SK-N-MC (cell line): ENCODE measurements at regions not wholly inside any gene's neighbourhood (a gene's known extent, or its start where the extent isn't known, plus 50 kb on each side); places are given as distances from the start of the nearest gene placed in this dataset.

Experiments
- EZH2 ChIP-seq: fragments of 200-600 bp; sonication (generic); IDR thresholded peaks from one replicate; pipeline ENCODE4 v1.6.1; 2017; ENCODE audit warnings: antibody characterized with exemption
- FOXP2 ChIP-seq: optimal IDR thresholded peaks from 2 replicates; pipeline ENCODE3; 2011; ENCODE audit warnings: mild to moderate bottlenecking, moderate library complexity; ENCODE audit not compliant: insufficient read depth; ENCODE audit errors: extremely low read length, control extremely low read depth
- POLR2AphosphoS5 ChIP-seq: IDR thresholded peaks from 2 replicates; pipeline ENCODE4 v1.6.1; 2012; ENCODE audit warnings: mild to moderate bottlenecking, low read depth, low read length, borderline replicate concordance

DNA sequence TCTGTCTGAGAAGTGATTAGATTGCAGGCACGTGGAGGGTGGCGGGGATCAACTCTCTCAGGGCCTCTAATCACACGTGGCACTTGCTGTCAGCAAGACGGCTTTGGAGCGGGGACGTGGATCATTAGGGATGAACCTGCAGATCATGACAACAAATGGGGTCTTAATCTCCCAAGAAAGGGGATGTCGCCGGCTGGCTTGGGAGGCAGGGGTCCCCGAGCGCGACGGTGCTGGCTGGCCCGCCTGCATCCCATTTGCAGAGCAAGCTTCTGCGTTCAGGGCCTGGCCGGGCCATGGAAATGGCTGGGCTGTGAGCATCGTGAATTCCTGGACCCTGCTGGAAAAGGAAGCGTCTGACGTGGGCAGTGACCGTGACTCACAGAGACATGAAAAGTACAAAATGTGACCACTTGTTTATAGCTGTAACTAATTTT, 85.1 kb upstream of the SHOX start:
- TF ChIP-seq POLR2AphosphoS5, result no peak
- TF ChIP-seq EZH2, result no peak
- TF ChIP-seq FOXP2, result no peak
